GM13977 (cell line): ENCODE measurements at regions not wholly inside any gene's neighbourhood (a gene's known extent, or its start where the extent isn't known, plus 50 kb on each side); places are given as distances from the start of the nearest gene placed in this dataset.

Experiments used
- DNase-seq: peaks from one replicate; pipeline ENCODE4 v3.0.0; 2012; ENCODE audit warnings: low spot score
- in situ Hi-C: fragments of 300-500 bp; cut with MboI; formaldehyde crosslinking; loops from one replicate; pipeline ENCODE4 v1.12.0; 2022; ENCODE audit warnings: low sequenced_read_pairs, low pct_unique_long_range_greater_than_20kb, mixed read lengths, inconsistent platforms; ENCODE audit not compliant: unreplicated experiment
- TF ChIP-seq, protein P1 (sequence below): IDR thresholded peaks from 2 replicates; pipeline ENCODE4 v1.5.1; 2012; ENCODE audit warnings: mild to moderate bottlenecking, control low read depth; ENCODE audit not compliant: insufficient read depth; ENCODE audit errors: extremely low read depth, missing control alignments

DNA sequence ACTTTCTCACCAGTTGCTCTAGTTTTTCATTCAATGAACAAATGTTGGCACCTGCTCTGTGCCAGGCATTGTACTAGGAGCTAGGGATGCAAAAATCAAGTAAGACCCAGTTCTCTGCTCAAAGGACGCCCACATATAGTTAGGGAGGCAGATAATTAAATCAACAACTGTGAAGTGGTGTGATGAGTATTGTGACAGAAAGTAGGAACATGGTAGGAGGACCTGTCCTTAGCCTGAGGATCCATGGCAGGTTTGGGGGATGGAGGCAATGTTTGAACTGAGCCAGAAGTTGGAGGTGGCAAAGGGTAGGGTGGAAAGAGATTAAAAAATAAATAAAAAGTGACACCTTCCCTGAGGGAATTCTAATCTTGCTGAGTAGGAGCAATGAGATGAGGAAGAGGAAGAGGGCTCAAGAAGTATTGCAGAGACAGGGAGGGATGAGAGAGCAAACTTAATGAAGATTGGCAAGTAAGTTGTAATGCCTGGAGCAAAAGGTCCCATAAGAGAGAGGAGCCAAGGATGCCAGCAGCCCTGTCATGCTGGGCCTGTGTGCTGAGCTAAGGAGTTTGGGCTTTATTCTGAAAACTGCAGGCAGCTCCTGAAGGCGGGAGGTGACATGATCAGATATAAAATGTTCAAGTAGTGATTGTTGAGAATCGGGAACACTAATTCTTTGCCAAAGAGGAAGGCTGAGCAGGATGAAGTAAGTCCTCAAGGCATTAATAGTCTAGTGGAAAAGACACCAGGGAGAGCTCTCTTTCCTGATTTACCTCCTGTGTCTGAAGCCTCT is 184.3 kb upstream of the PPP2R3A start:
- no peak for DNase-seq
- TF ChIP-seq, protein P1, sequence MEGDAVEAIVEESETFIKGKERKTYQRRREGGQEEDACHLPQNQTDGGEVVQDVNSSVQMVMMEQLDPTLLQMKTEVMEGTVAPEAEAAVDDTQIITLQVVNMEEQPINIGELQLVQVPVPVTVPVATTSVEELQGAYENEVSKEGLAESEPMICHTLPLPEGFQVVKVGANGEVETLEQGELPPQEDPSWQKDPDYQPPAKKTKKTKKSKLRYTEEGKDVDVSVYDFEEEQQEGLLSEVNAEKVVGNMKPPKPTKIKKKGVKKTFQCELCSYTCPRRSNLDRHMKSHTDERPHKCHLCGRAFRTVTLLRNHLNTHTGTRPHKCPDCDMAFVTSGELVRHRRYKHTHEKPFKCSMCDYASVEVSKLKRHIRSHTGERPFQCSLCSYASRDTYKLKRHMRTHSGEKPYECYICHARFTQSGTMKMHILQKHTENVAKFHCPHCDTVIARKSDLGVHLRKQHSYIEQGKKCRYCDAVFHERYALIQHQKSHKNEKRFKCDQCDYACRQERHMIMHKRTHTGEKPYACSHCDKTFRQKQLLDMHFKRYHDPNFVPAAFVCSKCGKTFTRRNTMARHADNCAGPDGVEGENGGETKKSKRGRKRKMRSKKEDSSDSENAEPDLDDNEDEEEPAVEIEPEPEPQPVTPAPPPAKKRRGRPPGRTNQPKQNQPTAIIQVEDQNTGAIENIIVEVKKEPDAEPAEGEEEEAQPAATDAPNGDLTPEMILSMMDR: no peak
- in situ Hi-C loops: no loop called here

DNA sequence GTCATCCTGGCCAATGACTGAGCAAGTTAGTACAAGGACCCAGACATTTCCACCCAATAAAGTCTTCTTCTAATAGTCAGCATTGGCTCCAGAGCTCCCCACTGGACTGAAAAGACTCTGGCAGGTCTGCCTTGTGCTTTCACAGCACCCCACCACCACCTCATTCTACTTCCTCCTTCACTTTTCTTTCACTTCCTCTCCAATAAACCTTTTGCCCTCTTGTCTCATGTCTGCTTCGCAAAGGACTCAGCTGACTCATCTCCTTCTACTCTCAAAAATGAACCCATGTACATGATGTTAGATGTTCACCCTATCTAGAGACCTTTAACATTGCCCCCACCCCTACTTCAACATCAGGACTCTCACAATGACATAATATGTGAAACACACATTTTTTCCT is 181.0 kb upstream of the PPP2R3A start:
- in situ Hi-C loops: no loop called here
- TF ChIP-seq, protein P1: no peak
- DNase-seq: peak; percentile 5

DNA sequence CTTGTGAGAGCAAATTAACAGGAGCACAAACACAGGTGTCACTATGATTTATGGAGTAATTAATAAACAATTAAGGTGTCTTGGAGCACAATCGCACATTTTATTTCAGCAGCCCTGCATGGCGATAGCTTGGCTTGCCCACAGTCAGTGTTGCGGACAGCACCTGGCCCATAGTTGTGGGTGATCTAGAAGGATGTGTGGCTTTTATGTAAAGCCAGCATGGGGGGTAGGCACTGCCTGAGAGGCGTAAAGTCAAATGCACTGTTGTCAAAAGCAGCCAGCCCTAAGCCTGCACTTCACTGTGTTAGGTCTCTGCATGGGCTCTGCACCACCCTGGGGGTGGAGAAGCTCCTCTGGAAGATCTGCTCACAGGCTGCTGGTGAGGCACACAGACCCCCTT is 177.4 kb upstream of the PPP2R3A start:
- in situ Hi-C loops: no loop called here
- no peak for DNase-seq
- TF ChIP-seq, protein P1: no peak

DNA sequence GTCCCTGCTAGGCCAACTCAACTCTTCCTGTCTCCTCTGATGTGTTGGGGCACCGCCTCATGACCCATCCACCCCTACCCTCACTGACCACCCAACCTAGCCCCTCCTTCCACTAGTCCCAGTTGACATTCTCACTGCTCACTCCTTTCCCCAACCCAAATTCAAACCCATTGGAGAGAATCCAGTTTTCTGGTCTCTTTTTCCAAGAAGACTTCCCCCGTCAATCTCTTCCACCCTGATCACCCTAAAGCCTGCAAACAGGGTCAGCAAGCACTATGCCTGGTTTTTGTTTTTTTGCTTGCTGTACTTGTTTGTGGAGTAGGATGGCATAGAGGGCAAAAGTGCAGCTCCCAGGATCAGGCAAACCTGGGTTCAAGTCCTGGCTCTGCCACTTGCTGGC is 176.6 kb upstream of the PPP2R3A start:
- in situ Hi-C loops: no loop called here
- TF ChIP-seq, protein P1: no peak
- no peak for DNase-seq

DNA sequence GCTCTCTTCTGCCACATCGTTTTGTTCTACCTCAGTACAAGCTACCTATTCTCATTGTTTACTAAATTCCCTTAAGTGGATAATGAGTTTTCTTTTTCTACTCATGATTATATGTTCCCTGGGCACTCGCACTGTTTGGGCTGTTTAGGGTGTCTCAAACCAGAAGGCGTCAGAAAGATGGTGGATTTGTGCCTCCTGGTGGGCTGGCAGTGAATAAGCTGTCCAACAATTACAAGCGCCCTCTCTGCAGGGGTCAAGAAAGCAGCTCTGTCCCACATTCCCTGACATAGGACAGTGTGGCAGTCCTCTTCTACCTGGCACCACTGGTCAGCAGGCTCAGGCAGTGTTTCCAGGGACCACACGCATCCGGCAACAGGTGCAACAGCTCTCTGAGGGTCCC is 173.4 kb upstream of the PPP2R3A start:
- TF ChIP-seq, protein P1: peak; percentile 12
- in situ Hi-C loops: no loop called here

DNA sequence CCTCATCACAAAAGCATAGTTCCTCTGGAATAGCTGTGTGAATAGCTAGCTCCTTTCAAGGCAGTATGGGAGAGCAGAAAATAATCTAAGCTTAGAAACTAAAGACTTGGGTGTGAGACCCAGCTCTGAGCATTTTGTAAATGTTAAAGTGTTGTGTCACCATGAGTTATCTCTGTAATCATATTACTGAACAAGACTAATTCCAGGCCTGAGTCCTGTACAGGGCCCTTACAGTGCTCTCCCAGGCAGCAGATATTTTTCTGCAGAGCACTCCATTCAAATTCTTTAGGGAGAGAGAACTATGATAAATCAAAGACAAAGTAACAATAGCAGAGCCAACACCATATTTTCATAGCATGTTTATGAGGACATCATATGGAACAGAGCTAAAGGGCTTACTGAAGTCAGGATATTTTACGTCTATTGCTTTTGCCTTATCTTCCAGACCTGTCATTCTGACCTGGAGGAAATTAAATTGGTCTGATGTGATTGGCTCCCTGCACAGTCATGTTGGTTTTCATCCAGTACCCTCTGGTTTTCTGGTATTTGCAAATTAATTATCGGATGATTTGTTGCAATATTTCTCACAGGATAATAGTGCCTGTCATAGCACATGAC is 172.6 kb upstream of the PPP2R3A start:
- no peak for DNase-seq
- in situ Hi-C loops: no loop called here
- TF ChIP-seq, protein P1: no peak

More for the DNA sequence above, 173.4 kb upstream of the PPP2R3A start:
- no peak for DNase-seq
